GM12875 (cell line): ENCODE measurements at regions not wholly inside any gene's neighbourhood (a gene's known extent, or its start where the extent isn't known, plus 50 kb on each side); places are given as distances from the start of the nearest gene placed in this dataset.

Experiments used
- H3K4me3 ChIP-seq: one replicate; pipeline ENCODE4 v1.5.1; 2011; ENCODE audit warnings: low read depth, low read length, control low read depth
- CTCF ChIP-seq: IDR thresholded peaks from 2 replicates; pipeline ENCODE4 v1.5.1; 2011; ENCODE audit warnings: low read depth, mild to moderate bottlenecking, control low read depth, inconsistent platforms, low read length, moderate library complexity, borderline replicate concordance; ENCODE audit not compliant: insufficient read depth

- no peak overlapping the region for H3K4me3 ChIP-seq
- TF ChIP-seq CTCF: no peak
Measured at GRCh38 chr4:130099105-130099504, 1003.2 kb downstream of the C4orf33 start.

GRCh38 chr4:130110189-130110588 lies 1014.2 kb downstream of the C4orf33 start:
- no peak overlapping the region for H3K4me3 ChIP-seq
- TF ChIP-seq CTCF: no peak

- no peak for TF ChIP-seq CTCF
- H3K4me3 ChIP-seq: no peak overlapping the region
Measured at GRCh38 chr4:130110770-130111169, 1014.8 kb downstream of the C4orf33 start.

GRCh38 chr4:130124066-130124465 lies 1028.1 kb downstream of the C4orf33 start:
- no peak for TF ChIP-seq CTCF
- H3K4me3 ChIP-seq: no peak overlapping the region

GRCh38 chr4:130125467-130125866 lies 1029.5 kb downstream of the C4orf33 start:
- H3K4me3 ChIP-seq: no peak overlapping the region
- no peak for TF ChIP-seq CTCF

GRCh38 chr4:130127297-130127696 lies 1031.3 kb downstream of the C4orf33 start:
- TF ChIP-seq CTCF: no peak
- no peak overlapping the region for H3K4me3 ChIP-seq

GRCh38 chr4:130131536-130131935 lies 1035.6 kb downstream of the C4orf33 start:
- no peak for TF ChIP-seq CTCF
- H3K4me3 ChIP-seq: no peak overlapping the region
